Activated naive CD4-positive, alpha-beta T cell treated with anti-CD3 and anti-CD28 coated beads, Interleukin-2, amount 10 ng/mL, durations not matched to agents 7 days and 5 days (primary cell): ENCODE measurements at regions not wholly inside any gene's neighbourhood (a gene's known extent, or its start where the extent isn't known, plus 50 kb on each side); places are given as distances from the start of the nearest gene placed in this dataset.
"Not testable (repeated sequence)": the region's sequence is repeated elsewhere in the genome, so short reads cannot be mapped to it uniquely, and the experiment has no call there.

Experiments used
- CTCF ChIA-PET: fragments of 350-600 bp; sonication (Branson Sonifier 250); formaldehyde crosslinking; loops from one replicate; lab custom pipeline; 2021; ENCODE audit warnings: antibody characterized with exemption; lab: Charles Lee
- DNase-seq: peaks from one replicate; pipeline ENCODE4 v3.0.0-alpha.2; 2020
- H3K27ac Mint-ChIP-seq: one replicate; pipeline ENCODE4 v1.8.0; 2021; ENCODE audit warnings: mild to moderate bottlenecking, moderate library complexity, mixed read lengths
- H3K27me3 Mint-ChIP-seq: one replicate; pipeline ENCODE4 v1.8.0; 2021; ENCODE audit warnings: mild to moderate bottlenecking, mixed read lengths
- H3K36me3 Mint-ChIP-seq: one replicate; pipeline ENCODE4 v1.8.0; 2021; ENCODE audit warnings: mixed read lengths
- H3K4me1 Mint-ChIP-seq: one replicate; pipeline ENCODE4 v1.8.0; 2021; ENCODE audit warnings: mixed read lengths
- H3K4me3 Mint-ChIP-seq: one replicate; pipeline ENCODE4 v1.8.0; 2021; ENCODE audit warnings: mild to moderate bottlenecking, moderate library complexity, mixed read lengths
- H3K9me3 Mint-ChIP-seq: one replicate; pipeline ENCODE4 v1.8.0; 2021; ENCODE audit warnings: mixed read lengths

DNA sequence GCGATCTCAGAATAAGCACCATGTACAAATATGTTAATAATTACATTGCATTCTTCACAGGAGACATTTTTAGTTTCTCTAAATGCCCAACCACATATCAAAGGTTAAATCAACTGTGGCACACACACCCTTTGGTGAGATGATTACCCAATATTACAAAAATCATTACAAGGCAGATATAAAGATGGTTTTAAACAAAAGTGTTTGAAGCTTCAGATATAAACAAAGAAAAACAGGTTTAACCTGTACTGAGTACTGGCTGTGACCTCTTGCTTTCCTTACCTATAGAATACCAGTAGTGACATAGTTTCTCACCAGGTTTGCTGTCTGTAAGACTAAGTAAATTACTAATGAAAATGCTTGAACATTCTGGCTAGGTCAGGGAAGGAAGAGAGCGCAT lies 360.0 kb upstream of the IGFBP3 start:
- CTCF ChIA-PET: no interaction called here
- Mint-ChIP-seq H3K4me3 (no peak overlapping the region), H3K27me3 (no peaks in the 10 kb centered on the region), H3K9me3 (no peaks in the 10 kb centered on the region), H3K4me1 (no peaks in the 10 kb centered on the region), H3K36me3 (no peaks in the 10 kb centered on the region), H3K27ac (no peak overlapping the region)
- no peak for DNase-seq

GRCh38 chr7:46279290-46279689 lies 358.2 kb upstream of the IGFBP3 start:
- CTCF ChIA-PET: no interaction called here
- Mint-ChIP-seq H3K27me3 (no peaks in the 10 kb centered on the region), H3K4me1 (no peaks in the 10 kb centered on the region), H3K36me3 (no peaks in the 10 kb centered on the region), H3K4me3 (no peak overlapping the region), H3K27ac (no peak overlapping the region), H3K9me3 (no peaks in the 10 kb centered on the region)
- no peak for DNase-seq

DNA sequence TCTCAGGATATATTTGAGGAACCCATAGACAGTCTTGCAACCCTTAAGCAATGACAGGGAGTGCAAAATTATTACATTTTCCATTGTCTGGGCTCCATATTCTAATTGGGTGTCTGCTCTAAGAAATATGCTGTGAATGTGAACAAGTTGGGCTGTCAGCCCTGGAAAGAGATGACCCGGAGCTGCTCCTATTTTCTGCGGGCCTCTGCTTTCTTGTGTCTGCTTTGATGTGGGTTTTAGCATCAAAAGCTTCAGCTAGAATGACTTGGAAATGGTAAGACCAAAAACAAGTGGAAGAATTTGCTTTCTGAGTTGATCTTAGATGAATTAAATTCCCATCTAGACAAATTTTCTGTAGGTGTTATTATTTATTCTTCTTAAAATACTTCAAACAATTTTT lies 343.6 kb upstream of the IGFBP3 start:
- no peaks in the 10 kb centered on the region for H3K36me3 Mint-ChIP-seq

GRCh38 chr7:46261638-46262037 lies 340.6 kb upstream of the IGFBP3 start:
- H3K4me1 Mint-ChIP-seq, H3K4me3 Mint-ChIP-seq, DNase-seq, CTCF ChIA-PET, H3K36me3 Mint-ChIP-seq, H3K27me3 Mint-ChIP-seq, H3K27ac Mint-ChIP-seq: not testable (repeated sequence)
- H3K9me3 Mint-ChIP-seq: peaks cover 22% of the 10 kb centered on the region

More for the DNA sequence above, 343.6 kb upstream of the IGFBP3 start:
- Mint-ChIP-seq H3K9me3 (peaks cover 18% of the 10 kb centered on the region), H3K27me3 (no peaks in the 10 kb centered on the region), H3K4me1 (no peaks in the 10 kb centered on the region), H3K27ac (no peak overlapping the region), H3K4me3 (no peak overlapping the region)
- CTCF ChIA-PET: no interaction called here
- DNase-seq: no peak

DNA sequence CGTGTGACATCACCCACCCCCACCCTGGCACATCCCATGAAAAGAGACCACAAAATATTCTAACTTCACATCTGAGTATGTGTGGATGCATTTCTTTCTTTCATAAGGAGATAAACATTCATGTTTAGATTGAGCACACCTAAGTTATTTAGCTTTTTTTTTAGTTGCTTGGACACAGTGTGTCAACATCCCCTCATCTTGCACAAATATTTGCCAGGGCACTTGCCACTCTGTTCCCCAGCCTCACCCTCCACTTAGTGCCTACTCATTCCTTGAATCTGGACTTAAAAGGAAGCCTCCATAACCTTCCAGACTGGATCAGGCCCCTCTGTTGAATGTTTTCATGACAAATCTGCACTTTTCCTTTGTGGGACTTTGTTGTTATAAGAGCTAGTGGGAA lies 338.9 kb upstream of the IGFBP3 start:
- H3K36me3 Mint-ChIP-seq: no peaks in the 10 kb centered on the region
- no peak overlapping the region for H3K27ac Mint-ChIP-seq
- no peak overlapping the region for H3K4me3 Mint-ChIP-seq
- peaks cover 22% of the 10 kb centered on the region for H3K9me3 Mint-ChIP-seq
- no peaks in the 10 kb centered on the region for H3K27me3 Mint-ChIP-seq
- no peaks in the 10 kb centered on the region for H3K4me1 Mint-ChIP-seq
- no peak for DNase-seq
- CTCF ChIA-PET: no interaction called here

DNA sequence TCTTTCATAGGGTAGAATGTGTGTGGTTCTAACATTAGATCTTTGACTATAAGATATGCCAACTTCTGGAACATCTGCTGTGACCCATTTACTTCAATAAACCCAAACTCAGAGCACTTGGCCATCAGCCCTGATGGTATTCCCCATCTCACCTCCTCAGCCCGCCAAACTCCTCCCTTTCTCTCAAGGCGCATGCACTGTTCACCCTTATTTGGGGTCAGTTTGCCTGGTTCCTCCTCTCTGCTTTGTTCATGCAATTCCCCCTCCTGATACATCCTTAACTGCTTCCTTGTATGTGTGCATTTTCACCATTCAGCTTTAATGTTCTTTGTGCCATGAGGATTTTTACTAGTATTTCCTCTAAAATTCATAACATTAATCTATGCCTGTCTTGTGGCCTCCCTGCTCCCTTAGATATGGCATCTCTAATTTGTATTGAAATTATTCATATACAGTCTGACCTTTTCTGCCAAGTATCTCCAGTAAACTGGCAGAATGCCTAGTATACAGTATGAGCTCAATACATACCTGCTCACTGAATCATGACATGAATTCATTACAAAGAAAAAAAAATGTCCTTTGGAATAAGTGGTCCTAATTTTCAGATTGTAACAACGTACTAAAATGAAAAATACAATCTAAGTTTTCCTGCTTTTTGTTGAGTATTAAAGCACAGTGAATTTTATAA lies 336.8 kb upstream of the IGFBP3 start:
- Mint-ChIP-seq H3K4me3 (no peak overlapping the region), H3K4me1 (no peaks in the 10 kb centered on the region), H3K27me3 (no peaks in the 10 kb centered on the region), H3K27ac (no peak overlapping the region), H3K36me3 (no peaks in the 10 kb centered on the region), H3K9me3 (peaks cover 22% of the 10 kb centered on the region)
- no peak for DNase-seq
- CTCF ChIA-PET: no interaction called here

GRCh38 chr7:46256870-46257661 lies 336.0 kb upstream of the IGFBP3 start:
- Mint-ChIP-seq H3K4me3 (no peak overlapping the region), H3K27ac (no peak overlapping the region), H3K27me3 (no peaks in the 10 kb centered on the region), H3K36me3 (no peaks in the 10 kb centered on the region), H3K9me3 (peaks cover 19% of the 10 kb centered on the region), H3K4me1 (no peaks in the 10 kb centered on the region)
- no peak for DNase-seq
- CTCF ChIA-PET: no interaction called here

GRCh38 chr7:46253520-46253919 lies 332.4 kb upstream of the IGFBP3 start:
- no peaks in the 10 kb centered on the region for H3K36me3 Mint-ChIP-seq
- H3K9me3 Mint-ChIP-seq: peaks cover under 1% of the 10 kb centered on the region
- CTCF ChIA-PET: no interaction called here
- no peak overlapping the region for H3K4me3 Mint-ChIP-seq
- H3K27ac Mint-ChIP-seq: no peak overlapping the region
- no peak for DNase-seq
- H3K27me3 Mint-ChIP-seq: no peaks in the 10 kb centered on the region
- H3K4me1 Mint-ChIP-seq: no peaks in the 10 kb centered on the region

- CTCF ChIA-PET: no interaction called here
- Mint-ChIP-seq H3K27ac (no peak overlapping the region), H3K4me1 (no peaks in the 10 kb centered on the region), H3K36me3 (no peaks in the 10 kb centered on the region), H3K27me3 (peaks cover 4% of the 10 kb centered on the region), H3K4me3 (no peak overlapping the region), H3K9me3 (no peaks in the 10 kb centered on the region)
- DNase-seq: no peak
Observed at GRCh38 chr7:46247664-46248063, 326.6 kb upstream of the IGFBP3 start.

DNA sequence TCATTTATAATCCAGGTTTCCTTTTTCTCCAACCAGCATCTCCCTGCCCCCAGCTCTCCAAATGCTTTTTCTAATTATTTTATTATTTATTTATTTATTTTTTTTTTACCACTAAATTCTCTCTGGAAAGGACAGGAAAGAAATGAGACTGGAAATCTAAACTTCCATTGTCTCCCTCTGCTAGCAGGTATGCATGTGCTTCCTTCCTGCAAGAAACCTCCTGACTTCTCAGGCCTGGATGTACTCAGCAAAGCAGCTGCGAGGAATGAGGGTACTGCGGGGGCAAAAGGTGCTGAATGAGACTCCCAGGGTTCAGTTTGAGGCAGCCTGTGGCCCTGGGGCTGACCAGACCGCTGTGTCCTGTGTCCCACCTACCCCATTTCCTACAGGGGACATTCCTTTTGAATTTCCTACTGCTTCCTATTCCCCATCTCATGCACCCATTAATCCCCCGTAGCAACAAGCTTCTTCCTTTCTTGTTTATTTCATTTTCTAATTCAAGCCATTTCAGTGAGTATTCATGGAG lies 324.6 kb upstream of the IGFBP3 start:
- no peak overlapping the region for H3K4me3 Mint-ChIP-seq
- H3K9me3 Mint-ChIP-seq: no peaks in the 10 kb centered on the region
- no peaks in the 10 kb centered on the region for H3K36me3 Mint-ChIP-seq
- peaks cover 4% of the 10 kb centered on the region for H3K27me3 Mint-ChIP-seq
- no peaks in the 10 kb centered on the region for H3K4me1 Mint-ChIP-seq
- CTCF ChIA-PET: interaction anchor here (0.7 kb wide), 1 partner anchor 166 kb away, joined by 3 read pairs; no protein-coding TSS in a partner anchor
- no peak overlapping the region for H3K27ac Mint-ChIP-seq
- DNase-seq: no peak

DNA sequence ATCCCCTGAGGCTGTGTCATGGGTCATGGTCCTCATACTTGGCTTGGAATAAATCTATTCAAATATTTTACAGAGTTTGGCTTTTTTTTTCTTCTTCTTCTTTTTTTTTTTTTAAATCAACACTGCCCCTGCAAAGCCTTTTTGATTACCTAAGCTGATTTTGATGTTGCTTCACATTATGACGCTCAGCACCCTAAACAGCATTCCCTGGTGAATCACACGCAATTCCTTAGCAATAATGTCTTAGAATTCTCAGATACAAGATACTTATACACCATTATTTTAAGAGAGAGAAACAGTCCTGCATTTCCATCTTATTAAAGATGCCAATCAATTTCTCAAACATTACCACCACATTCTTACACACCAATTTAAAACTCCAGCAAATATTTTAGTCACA lies 323.7 kb upstream of the IGFBP3 start:
- Mint-ChIP-seq H3K27ac (no peak overlapping the region), H3K4me1 (no peaks in the 10 kb centered on the region), H3K9me3 (no peaks in the 10 kb centered on the region), H3K36me3 (no peaks in the 10 kb centered on the region), H3K27me3 (peaks cover 4% of the 10 kb centered on the region), H3K4me3 (no peak overlapping the region)
- CTCF ChIA-PET: no interaction called here
- DNase-seq: no peak

DNA sequence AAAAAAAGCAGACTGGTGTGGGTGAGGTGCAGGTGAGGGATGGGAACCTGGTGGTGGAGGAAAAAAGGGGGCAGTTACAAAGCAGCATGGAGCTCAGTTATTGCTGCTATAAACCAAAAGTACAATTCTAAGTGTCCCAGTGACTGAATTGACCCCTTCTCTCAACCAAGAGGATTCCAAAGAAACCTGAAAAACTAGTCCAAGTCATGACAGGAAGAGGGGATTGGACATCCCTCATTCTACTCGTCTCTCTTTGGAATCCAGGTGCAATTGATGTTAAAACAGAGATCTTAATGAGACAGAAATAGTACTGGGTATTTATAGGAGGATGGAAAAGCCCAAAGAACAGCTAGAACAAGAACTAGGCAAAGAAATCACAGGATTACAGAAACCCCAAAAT lies 322.3 kb upstream of the IGFBP3 start:
- Mint-ChIP-seq H3K4me3 (no peak overlapping the region), H3K4me1 (no peaks in the 10 kb centered on the region), H3K9me3 (no peaks in the 10 kb centered on the region), H3K36me3 (no peaks in the 10 kb centered on the region), H3K27ac (no peak overlapping the region), H3K27me3 (peaks cover 4% of the 10 kb centered on the region)
- no peak for DNase-seq
- CTCF ChIA-PET: no interaction called here

DNA sequence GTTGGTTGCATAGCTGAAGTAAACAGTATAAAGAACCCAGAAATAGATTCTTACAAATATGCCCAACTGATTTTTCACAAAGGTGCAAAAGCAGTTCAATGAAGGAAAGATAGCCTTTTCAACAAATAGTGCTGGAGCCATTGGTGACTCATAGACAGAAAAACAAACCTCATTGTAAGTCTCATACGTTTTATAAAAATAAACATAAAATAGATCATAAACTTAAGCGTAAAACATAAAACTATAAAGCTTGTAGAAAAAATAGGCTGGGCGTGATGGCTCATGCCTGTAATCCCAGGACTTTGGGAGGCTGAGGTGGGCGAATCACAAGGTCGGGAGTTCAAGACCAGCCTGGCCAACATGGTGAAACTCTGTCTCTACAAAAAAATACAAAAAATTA lies 318.8 kb upstream of the IGFBP3 start:
- CTCF ChIA-PET: no interaction called here

GRCh38 chr7:46237466-46237865 lies 316.4 kb upstream of the IGFBP3 start:
- no peak overlapping the region for H3K27ac Mint-ChIP-seq
- H3K9me3 Mint-ChIP-seq: no peaks in the 10 kb centered on the region
- CTCF ChIA-PET: no interaction called here
- H3K4me3 Mint-ChIP-seq: no peak overlapping the region
- no peak for DNase-seq
- no peaks in the 10 kb centered on the region for H3K4me1 Mint-ChIP-seq
- no peaks in the 10 kb centered on the region for H3K27me3 Mint-ChIP-seq
- no peaks in the 10 kb centered on the region for H3K36me3 Mint-ChIP-seq

More for the DNA sequence above, 318.8 kb upstream of the IGFBP3 start:
- Mint-ChIP-seq H3K4me1 (no peaks in the 10 kb centered on the region), H3K27me3 (no peaks in the 10 kb centered on the region), H3K4me3 (no peak overlapping the region), H3K36me3 (no peaks in the 10 kb centered on the region), H3K27ac (no peak overlapping the region), H3K9me3 (no peaks in the 10 kb centered on the region)
- DNase-seq: no peak
